ENCODE measurements at regions not wholly inside any gene's neighbourhood (a gene's known extent, or its start where the extent isn't known, plus 50 kb on each side); places are given as distances from the start of the nearest gene placed in this dataset.

DNA sequence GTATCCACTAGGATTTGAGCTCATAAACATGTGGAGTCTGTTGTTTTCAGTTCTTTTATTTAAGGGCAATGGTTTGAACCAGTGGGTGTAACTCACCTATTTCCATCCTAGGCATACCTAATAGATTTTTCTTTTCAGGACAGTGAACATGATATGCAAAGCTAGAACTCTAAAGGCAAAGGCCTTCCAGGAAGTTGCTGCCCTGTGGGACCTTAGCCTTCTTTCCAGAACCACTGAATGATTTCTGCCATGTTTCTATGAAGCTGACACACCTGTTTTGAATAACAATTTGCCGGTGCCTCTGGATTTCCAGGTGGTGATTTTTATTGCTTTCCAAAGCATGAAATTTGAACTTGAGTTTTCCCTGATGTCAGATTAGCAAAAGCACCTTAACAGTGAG is 372.9 kb upstream of the FAR2 start:
- TF ChIP-seq POLR2AphosphoS5 (IDR thresholded peaks at IDR 0.05): no peak
- TF ChIP-seq, protein P1, sequence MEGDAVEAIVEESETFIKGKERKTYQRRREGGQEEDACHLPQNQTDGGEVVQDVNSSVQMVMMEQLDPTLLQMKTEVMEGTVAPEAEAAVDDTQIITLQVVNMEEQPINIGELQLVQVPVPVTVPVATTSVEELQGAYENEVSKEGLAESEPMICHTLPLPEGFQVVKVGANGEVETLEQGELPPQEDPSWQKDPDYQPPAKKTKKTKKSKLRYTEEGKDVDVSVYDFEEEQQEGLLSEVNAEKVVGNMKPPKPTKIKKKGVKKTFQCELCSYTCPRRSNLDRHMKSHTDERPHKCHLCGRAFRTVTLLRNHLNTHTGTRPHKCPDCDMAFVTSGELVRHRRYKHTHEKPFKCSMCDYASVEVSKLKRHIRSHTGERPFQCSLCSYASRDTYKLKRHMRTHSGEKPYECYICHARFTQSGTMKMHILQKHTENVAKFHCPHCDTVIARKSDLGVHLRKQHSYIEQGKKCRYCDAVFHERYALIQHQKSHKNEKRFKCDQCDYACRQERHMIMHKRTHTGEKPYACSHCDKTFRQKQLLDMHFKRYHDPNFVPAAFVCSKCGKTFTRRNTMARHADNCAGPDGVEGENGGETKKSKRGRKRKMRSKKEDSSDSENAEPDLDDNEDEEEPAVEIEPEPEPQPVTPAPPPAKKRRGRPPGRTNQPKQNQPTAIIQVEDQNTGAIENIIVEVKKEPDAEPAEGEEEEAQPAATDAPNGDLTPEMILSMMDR (IDR thresholded peaks at IDR 0.05): no peak

All from prostate gland (tissue), 2 donors.